ENCODE measurements at regions not wholly inside any gene's neighbourhood (a gene's known extent, or its start where the extent isn't known, plus 50 kb on each side); places are given as distances from the start of the nearest gene placed in this dataset.

- TF ChIP-seq EZH2 (IDR thresholded peaks at IDR 0.05; ENCODE audit: borderline replicate concordance, insufficient read depth, low read depth, low read length, poor library complexity, severe bottlenecking): no peak
- Mint-ChIP-seq H3K4me1 (no peaks in the 10 kb centered on the region), H3K27ac (no peak overlapping the region), H3K4me3 (no peak overlapping the region), H3K9me3 (ENCODE audit: insufficient read depth) (peaks cover 2% of the 10 kb centered on the region), H3K27me3 (no peaks in the 10 kb centered on the region)
- CTCF ChIA-PET: no interaction called here
- Histone ChIP-seq H3K4me2 (replicated peaks; ENCODE audit: low read depth, low read length, poor library complexity, severe bottlenecking) (no peak overlapping the region), H2AFZ (ENCODE audit: insufficient read depth, low read depth, low read length, poor library complexity, severe bottlenecking) (no peak overlapping the region), H3K36me3 (replicated peaks in 1 of 2; ENCODE audit: control extremely low read depth in 1 of 2, control insufficient read depth in 1 of 2, extremely low read depth in 1 of 2, insufficient read depth in 2 of 2, low read length in 1 of 2) (no peaks in the 10 kb centered on the region), H3K4me1 (ENCODE audit: control insufficient read depth in 2 of 2, insufficient read depth in 2 of 2, low read length in 2 of 2) (no peaks in the 10 kb centered on the region), H3K27me3 (replicated peaks in 1 of 4; ENCODE audit: control extremely low read depth in 1 of 4, control insufficient read depth in 3 of 4, insufficient read depth in 4 of 4, low read length in 3 of 4) (no peaks in the 10 kb centered on the region), H3K9ac (ENCODE audit: low read length) (no peak overlapping the region), H3K79me2 (ENCODE audit: control insufficient read depth, insufficient read depth, low read length) (no peaks in the 10 kb centered on the region), H3K4me3 (ENCODE audit: control extremely low read depth in 1 of 5, extremely low read depth in 1 of 5, insufficient read depth in 1 of 5, low read depth in 2 of 5, low read length in 4 of 5) (no peak overlapping the region), H3K9me3 (ENCODE audit: control extremely low read depth in 1 of 3, control insufficient read depth in 2 of 3, insufficient read depth in 1 of 3, low read length in 2 of 3) (peaks cover 0 to 4% (median 0%) of the 10 kb centered on the region in 3 donors), H3K27ac (ENCODE audit: low read length in 2 of 2) (no peak overlapping the region), H4K20me1 (ENCODE audit: control insufficient read depth, insufficient read depth, low read length, poor library complexity, severe bottlenecking) (no peaks in the 10 kb centered on the region)
- DNase-seq: no peak
- POLR2A ChIA-PET: no interaction called here
- WGBS (ENCODE audit: insufficient coverage): 96% methylated on average over 5 of the region's 7 CpGs
- no peak for ATAC-seq (ENCODE audit: low read depth)
- intact Hi-C loops (cut with micrococcal nuclease): no loop called here
These were observed 85.0 kb upstream of the FAT1 start for GRCh38 chr4:186808630-186809018.

GRCh38 chr4:186809070-186809469 is 85.4 kb upstream of the FAT1 start:
- H3K27ac Mint-ChIP-seq: no peak overlapping the region
- H3K27ac ChIP-seq (ENCODE audit: low read length in 2 of 2): no peak overlapping the region
- TF ChIP-seq CTCF (IDR thresholded peaks at IDR 0.05) (no peak), EZH2 (IDR thresholded peaks at IDR 0.05; ENCODE audit: borderline replicate concordance, insufficient read depth, low read depth, low read length, poor library complexity, severe bottlenecking) (no peak)
- 100% methylated on average over 2 of the region's 2 CpGs for WGBS (ENCODE audit: insufficient coverage)
- intact Hi-C loops (cut with micrococcal nuclease): no loop called here
- peaks cover 2% of the 10 kb centered on the region for H3K9me3 Mint-ChIP-seq (ENCODE audit: insufficient read depth)
- H3K36me3 ChIP-seq (replicated peaks in 1 of 2; ENCODE audit: control extremely low read depth in 1 of 2, control insufficient read depth in 1 of 2, extremely low read depth in 1 of 2, insufficient read depth in 2 of 2, low read length in 1 of 2): no peaks in the 10 kb centered on the region
- no peak overlapping the region for H3K9ac ChIP-seq (ENCODE audit: low read length)
- H3K79me2 ChIP-seq (ENCODE audit: control insufficient read depth, insufficient read depth, low read length): no peaks in the 10 kb centered on the region
- no peak for ATAC-seq (ENCODE audit: low read depth)
- no peaks in the 10 kb centered on the region for H3K27me3 Mint-ChIP-seq
- no peak overlapping the region for H3K4me3 Mint-ChIP-seq
- no peaks in the 10 kb centered on the region for H3K4me1 Mint-ChIP-seq
- H3K9me3 ChIP-seq (ENCODE audit: control extremely low read depth in 1 of 3, control insufficient read depth in 2 of 3, insufficient read depth in 1 of 3, low read length in 2 of 3): peaks cover 0 to 4% (median 0%) of the 10 kb centered on the region in 3 donors
- H3K4me3 ChIP-seq (ENCODE audit: control extremely low read depth in 1 of 5, extremely low read depth in 1 of 5, insufficient read depth in 1 of 5, low read depth in 2 of 5, low read length in 4 of 5): no peak overlapping the region
- H3K4me1 ChIP-seq (ENCODE audit: control insufficient read depth in 2 of 2, insufficient read depth in 2 of 2, low read length in 2 of 2): no peaks in the 10 kb centered on the region
- ChIA-PET CTCF (no interaction called here), POLR2A (no interaction called here)
- no peak overlapping the region for H3K4me2 ChIP-seq (replicated peaks; ENCODE audit: low read depth, low read length, poor library complexity, severe bottlenecking)
- no peaks in the 10 kb centered on the region for H4K20me1 ChIP-seq (ENCODE audit: control insufficient read depth, insufficient read depth, low read length, poor library complexity, severe bottlenecking)
- H2AFZ ChIP-seq (ENCODE audit: insufficient read depth, low read depth, low read length, poor library complexity, severe bottlenecking): no peak overlapping the region
- DNase-seq: no peak
- H3K27me3 ChIP-seq (replicated peaks in 1 of 4; ENCODE audit: control extremely low read depth in 1 of 4, control insufficient read depth in 3 of 4, insufficient read depth in 4 of 4, low read length in 3 of 4): no peaks in the 10 kb centered on the region

Measured in B cell (primary cell).